ENCODE measurements at regions not wholly inside any gene's neighbourhood (a gene's known extent, or its start where the extent isn't known, plus 50 kb on each side); places are given as distances from the start of the nearest gene placed in this dataset.

DNA sequence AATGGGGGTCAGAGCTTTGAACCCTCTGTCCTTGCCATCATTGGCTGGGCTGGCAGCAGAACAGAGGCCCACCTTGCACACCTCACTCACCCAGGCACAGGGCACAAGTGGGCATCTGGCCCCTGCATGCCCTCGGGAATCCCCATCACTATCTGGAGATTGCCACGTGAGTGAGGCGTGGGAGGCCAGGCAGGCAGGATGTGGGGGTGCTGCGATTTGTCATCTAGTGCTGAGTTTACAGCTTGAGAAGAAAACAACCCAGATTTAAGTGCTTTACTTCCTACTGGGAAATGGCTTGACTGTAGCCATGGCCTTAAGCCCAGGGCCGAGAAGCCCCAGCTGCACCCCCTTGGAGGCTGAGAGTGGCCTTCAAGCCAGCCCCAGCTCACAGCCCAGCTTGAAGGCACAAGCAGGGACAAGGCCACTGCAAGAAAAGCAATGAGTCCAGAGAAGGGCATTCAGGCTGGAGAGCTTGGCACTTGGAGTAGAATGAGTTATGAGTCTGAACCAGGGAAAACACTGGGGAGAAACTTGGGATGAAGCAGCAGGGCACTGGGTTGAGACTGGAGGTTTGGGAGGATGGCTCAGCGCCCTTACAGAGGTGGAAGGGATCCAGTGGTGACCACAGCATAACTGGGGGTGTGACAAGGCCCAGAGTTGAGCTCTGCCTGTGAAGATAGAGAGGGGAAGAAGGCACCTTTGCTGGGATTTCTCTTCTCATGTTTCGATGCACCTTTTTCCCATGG lies 123.0 kb downstream of the CXCL12 start:
- DNase-seq (ENCODE audit: low spot score), result no peak

GRCh38 chr10:44261296-44261695 lies 123.6 kb downstream of the CXCL12 start:
- Histone ChIP-seq H2BK15ac (ENCODE audit: low read length) (no peak overlapping the region), H3K4me1 (ENCODE audit: control insufficient read depth in 2 of 2, insufficient read depth in 1 of 2, low read depth in 1 of 2, low read length in 2 of 2) (peaks cover 0 to 2% of the 10 kb centered on the region in 2 donors), H2BK120ac (ENCODE audit: low read depth, low read length) (no peak overlapping the region), H3K9me3 (replicated peaks in 1 of 2; ENCODE audit: control insufficient read depth in 2 of 2, insufficient read depth in 1 of 2, low read depth in 1 of 2, low read length in 2 of 2) (peaks cover 0 to under 1% of the 10 kb centered on the region in 2 donors), H3K27ac (replicated peaks; ENCODE audit: low read length) (no peak overlapping the region), H2BK12ac (ENCODE audit: low read length) (no peak overlapping the region), H4K91ac (ENCODE audit: low read depth, low read length, poor library complexity) (no peak overlapping the region), H3K14ac (ENCODE audit: low read length) (no peak overlapping the region), H3K36me3 (replicated peaks in 1 of 2; ENCODE audit: control insufficient read depth in 2 of 2, insufficient read depth in 2 of 2, low read length in 2 of 2) (no peaks in the 10 kb centered on the region), H2BK5ac (ENCODE audit: low read length) (no peak overlapping the region), H2AFZ (ENCODE audit: low read length) (no peak overlapping the region), H3K23ac (ENCODE audit: low read depth, low read length, poor library complexity) (peak overlapping the region; percentile 26), H3K9ac (ENCODE audit: low read depth, low read length, poor library complexity) (no peak overlapping the region), H3K27me3 (ENCODE audit: control insufficient read depth in 3 of 3, insufficient read depth in 3 of 3, low read depth in 1 of 3, low read length in 3 of 3) (no peaks in the 10 kb centered on the region), H4K8ac (ENCODE audit: low read depth, low read length) (no peak overlapping the region), H3K4ac (ENCODE audit: low read length) (no peak overlapping the region), H3K4me2 (ENCODE audit: insufficient read depth, low read length, poor library complexity, severe bottlenecking) (no peak overlapping the region), H3K18ac (ENCODE audit: low read length) (peak overlapping the region; percentile 2), H3K4me3 (ENCODE audit: low read length in 2 of 2) (no peak overlapping the region), H2AK5ac (ENCODE audit: low read depth, low read length) (peak overlapping the region; percentile 13), H3K79me1 (ENCODE audit: low read depth, low read length) (no peaks in the 10 kb centered on the region)
- WGBS, 2 donors (ENCODE audit: extremely low coverage in 2 of 2, insufficient read length in 2 of 2, insufficient replicate concordance in 1 of 2), result no CpG with 5 or more reads among the region's 16 CpGs
- DNase-seq (ENCODE audit: low spot score), result no peak

More for the DNA sequence above, 123.0 kb downstream of the CXCL12 start:
- peak overlapping the region; percentile 76 for H2BK15ac ChIP-seq (ENCODE audit: low read length)
- no peak overlapping the region for H4K8ac ChIP-seq (ENCODE audit: low read depth, low read length)
- H3K4ac ChIP-seq (ENCODE audit: low read length), result no peak overlapping the region
- peak overlapping the region; percentile 26 for H3K23ac ChIP-seq (ENCODE audit: low read depth, low read length, poor library complexity)
- H3K4me1 ChIP-seq (ENCODE audit: control insufficient read depth in 2 of 2, insufficient read depth in 1 of 2, low read depth in 1 of 2, low read length in 2 of 2), result peaks cover 0 to 2% of the 10 kb centered on the region in 2 donors
- no peak overlapping the region for H2AFZ ChIP-seq (ENCODE audit: low read length)
- no peak overlapping the region for H3K4me3 ChIP-seq (ENCODE audit: low read length in 2 of 2)
- H3K9ac ChIP-seq (ENCODE audit: low read depth, low read length, poor library complexity), result no peak overlapping the region
- H2AK5ac ChIP-seq (ENCODE audit: low read depth, low read length), result peak overlapping the region; percentile 21
- no peak overlapping the region for H4K91ac ChIP-seq (ENCODE audit: low read depth, low read length, poor library complexity)
- H3K27me3 ChIP-seq (ENCODE audit: control insufficient read depth in 3 of 3, insufficient read depth in 3 of 3, low read depth in 1 of 3, low read length in 3 of 3), result no peaks in the 10 kb centered on the region
- H2BK5ac ChIP-seq (ENCODE audit: low read length), result no peak overlapping the region
- no peaks in the 10 kb centered on the region for H3K36me3 ChIP-seq (replicated peaks in 1 of 2; ENCODE audit: control insufficient read depth in 2 of 2, insufficient read depth in 2 of 2, low read length in 2 of 2)
- no peak overlapping the region for H2BK12ac ChIP-seq (ENCODE audit: low read length)
- no peaks in the 10 kb centered on the region for H3K79me1 ChIP-seq (ENCODE audit: low read depth, low read length)
- no peak overlapping the region for H3K14ac ChIP-seq (ENCODE audit: low read length)
- peak overlapping the region; percentile 33 for H3K18ac ChIP-seq (ENCODE audit: low read length)
- H3K27ac ChIP-seq (replicated peaks; ENCODE audit: low read length), result no peak overlapping the region
- no peak overlapping the region for H3K4me2 ChIP-seq (ENCODE audit: insufficient read depth, low read length, poor library complexity, severe bottlenecking)
- H3K9me3 ChIP-seq (replicated peaks in 1 of 2; ENCODE audit: control insufficient read depth in 2 of 2, insufficient read depth in 1 of 2, low read depth in 1 of 2, low read length in 2 of 2), result peaks cover 0 to 3% of the 10 kb centered on the region in 2 donors
- H2BK120ac ChIP-seq (ENCODE audit: low read depth, low read length), result no peak overlapping the region
- WGBS, 2 donors (ENCODE audit: extremely low coverage in 2 of 2, insufficient read length in 2 of 2, insufficient replicate concordance in 1 of 2), result no CpG with 5 or more reads among the region's 7 CpGs

- Histone ChIP-seq H3K4ac (ENCODE audit: low read length) (no peak overlapping the region), H2AK5ac (ENCODE audit: low read depth, low read length) (peak overlapping the region; percentile 76), H3K79me1 (ENCODE audit: low read depth, low read length) (no peaks in the 10 kb centered on the region), H3K18ac (ENCODE audit: low read length) (no peak overlapping the region), H3K27me3 (ENCODE audit: control insufficient read depth in 3 of 3, insufficient read depth in 3 of 3, low read depth in 1 of 3, low read length in 3 of 3) (no peaks in the 10 kb centered on the region), H2AFZ (ENCODE audit: low read length) (no peak overlapping the region), H3K9me3 (replicated peaks in 1 of 2; ENCODE audit: control insufficient read depth in 2 of 2, insufficient read depth in 1 of 2, low read depth in 1 of 2, low read length in 2 of 2) (no peaks in the 10 kb centered on the region), H3K36me3 (replicated peaks in 1 of 2; ENCODE audit: control insufficient read depth in 2 of 2, insufficient read depth in 2 of 2, low read length in 2 of 2) (no peaks in the 10 kb centered on the region), H3K14ac (ENCODE audit: low read length) (no peak overlapping the region), H3K4me1 (ENCODE audit: control insufficient read depth in 2 of 2, insufficient read depth in 1 of 2, low read depth in 1 of 2, low read length in 2 of 2) (peaks cover 0 to 2% of the 10 kb centered on the region in 2 donors), H4K8ac (ENCODE audit: low read depth, low read length) (no peak overlapping the region), H2BK15ac (ENCODE audit: low read length) (peak overlapping the region; percentile 32), H3K27ac (replicated peaks; ENCODE audit: low read length) (no peak overlapping the region), H3K4me2 (ENCODE audit: insufficient read depth, low read length, poor library complexity, severe bottlenecking) (no peak overlapping the region), H2BK5ac (ENCODE audit: low read length) (no peak overlapping the region), H2BK120ac (ENCODE audit: low read depth, low read length) (no peak overlapping the region), H4K91ac (ENCODE audit: low read depth, low read length, poor library complexity) (no peak overlapping the region), H3K23ac (ENCODE audit: low read depth, low read length, poor library complexity) (peak overlapping the region; percentile 1), H3K4me3 (ENCODE audit: low read length in 2 of 2) (no peak overlapping the region), H3K9ac (ENCODE audit: low read depth, low read length, poor library complexity) (no peak overlapping the region), H2BK12ac (ENCODE audit: low read length) (no peak overlapping the region)
- WGBS, 2 donors (ENCODE audit: extremely low coverage in 2 of 2, insufficient read length in 2 of 2, insufficient replicate concordance in 1 of 2), result no CpG with 5 or more reads among the region's 13 CpGs
- no peak for DNase-seq (ENCODE audit: low spot score)
Measured at GRCh38 chr10:44260286-44260928, 124.5 kb downstream of the CXCL12 start.

- H2BK12ac ChIP-seq (ENCODE audit: low read length), result peak overlapping the region; percentile 76
- no peak overlapping the region for H2BK15ac ChIP-seq (ENCODE audit: low read length)
- H3K79me1 ChIP-seq (ENCODE audit: low read depth, low read length), result no peaks in the 10 kb centered on the region
- H3K18ac ChIP-seq (ENCODE audit: low read length), result peak overlapping the region; percentile 76
- no peak overlapping the region for H3K4ac ChIP-seq (ENCODE audit: low read length)
- H2AK5ac ChIP-seq (ENCODE audit: low read depth, low read length), result peak overlapping the region; percentile 30
- no peak for DNase-seq (ENCODE audit: low spot score)
- H3K27me3 ChIP-seq (ENCODE audit: control insufficient read depth in 3 of 3, insufficient read depth in 3 of 3, low read depth in 1 of 3, low read length in 3 of 3), result no peaks in the 10 kb centered on the region
- H2BK120ac ChIP-seq (ENCODE audit: low read depth, low read length), result no peak overlapping the region
- H2AFZ ChIP-seq (ENCODE audit: low read length), result no peak overlapping the region
- H3K14ac ChIP-seq (ENCODE audit: low read length), result no peak overlapping the region
- no peak overlapping the region for H3K27ac ChIP-seq (replicated peaks; ENCODE audit: low read length)
- H4K8ac ChIP-seq (ENCODE audit: low read depth, low read length), result no peak overlapping the region
- no peaks in the 10 kb centered on the region for H3K36me3 ChIP-seq (replicated peaks in 1 of 2; ENCODE audit: control insufficient read depth in 2 of 2, insufficient read depth in 2 of 2, low read length in 2 of 2)
- no peak overlapping the region for H2BK5ac ChIP-seq (ENCODE audit: low read length)
- no peak overlapping the region for H3K9ac ChIP-seq (ENCODE audit: low read depth, low read length, poor library complexity)
- no peaks in the 10 kb centered on the region for H3K9me3 ChIP-seq (replicated peaks in 1 of 2; ENCODE audit: control insufficient read depth in 2 of 2, insufficient read depth in 1 of 2, low read depth in 1 of 2, low read length in 2 of 2)
- H3K23ac ChIP-seq (ENCODE audit: low read depth, low read length, poor library complexity), result no peak overlapping the region
- no CpG with 5 or more reads among the region's 7 CpGs for WGBS, 2 donors (ENCODE audit: extremely low coverage in 2 of 2, insufficient read length in 2 of 2, insufficient replicate concordance in 1 of 2)
- no peak overlapping the region for H3K4me2 ChIP-seq (ENCODE audit: insufficient read depth, low read length, poor library complexity, severe bottlenecking)
- H3K4me3 ChIP-seq (ENCODE audit: low read length in 2 of 2), result no peak overlapping the region
- peaks cover 0 to 2% of the 10 kb centered on the region in 2 donors for H3K4me1 ChIP-seq (ENCODE audit: control insufficient read depth in 2 of 2, insufficient read depth in 1 of 2, low read depth in 1 of 2, low read length in 2 of 2)
- H4K91ac ChIP-seq (ENCODE audit: low read depth, low read length, poor library complexity), result no peak overlapping the region
Measured at GRCh38 chr10:44259090-44259874, 125.6 kb downstream of the CXCL12 start.
